Stimulated activated CD8-positive, alpha-beta memory T cell treated with anti-CD3 and anti-CD28 coated beads, Interleukin-2, amount 100 ng/mL, for 1 hour (primary cell): ENCODE measurements at regions not wholly inside any gene's neighbourhood (a gene's known extent, or its start where the extent isn't known, plus 50 kb on each side); places are given as distances from the start of the nearest gene placed in this dataset.

Experiments
- DNase-seq, 2 donors: peaks; one replicate each; pipeline ENCODE4 v3.0.0-alpha.2; 2020; ENCODE audit warnings: low read depth in 2 of 2

GRCh38 chr2:241924069-241924908, 54.8 kb downstream of the RTP5 start:
- DNase-seq = no peak

GRCh38 chr2:241924909-241925250, 55.4 kb downstream of the RTP5 start:
- no peak for DNase-seq

- DNase-seq = no peak
Measured at GRCh38 chr2:241925277-241925676, 55.7 kb downstream of the RTP5 start.

- DNase-seq = no peak
Measured at GRCh38 chr2:241925821-241926441, 56.4 kb downstream of the RTP5 start.

GRCh38 chr2:241926541-241927311, 57.2 kb downstream of the RTP5 start:
- DNase-seq = no peak

GRCh38 chr2:241929551-241930490, 60.3 kb downstream of the RTP5 start:
- DNase-seq = no peak

- no peak for DNase-seq
Measured at GRCh38 chr2:241931084-241931975, 61.8 kb downstream of the RTP5 start.

- no peak for DNase-seq
Measured at GRCh38 chr2:241931976-241932898, 62.7 kb downstream of the RTP5 start.

- DNase-seq = no peak
Measured at GRCh38 chr2:241932899-241933178, 63.3 kb downstream of the RTP5 start.

GRCh38 chr2:241933179-241933911, 63.8 kb downstream of the RTP5 start:
- no peak for DNase-seq

GRCh38 chr2:241935314-241935713, 65.8 kb downstream of the RTP5 start:
- no peak for DNase-seq

- no peak for DNase-seq
Measured at GRCh38 chr2:241935774-241936173, 66.2 kb downstream of the RTP5 start.

- no peak for DNase-seq
Measured at GRCh38 chr2:241936457-241937133, 67.1 kb downstream of the RTP5 start.

GRCh38 chr2:241937297-241937696, 67.8 kb downstream of the RTP5 start:
- DNase-seq = no peak

GRCh38 chr2:241939541-241939940, 70.0 kb downstream of the RTP5 start:
- DNase-seq = no peak

- DNase-seq = no peak
Measured at GRCh38 chr2:241940329-241940728, 70.8 kb downstream of the RTP5 start.

GRCh38 chr2:241941691-241942301, 72.3 kb downstream of the RTP5 start:
- DNase-seq = no peak
